GM18861 (cell line): ENCODE measurements at regions not wholly inside any gene's neighbourhood (a gene's known extent, or its start where the extent isn't known, plus 50 kb on each side); places are given as distances from the start of the nearest gene placed in this dataset.
"Not testable (repeated sequence)": the region's sequence is repeated elsewhere in the genome, so short reads cannot be mapped to it uniquely, and the experiment has no call there.

Experiments
- ATAC-seq: cut with Tn5 transposase; IDR thresholded peaks from one replicate; pipeline ENCODE4 v1.9.1; 2021; ENCODE audit not compliant: unreplicated experiment

GRCh38 chr1:90219166-90219871, 224.4 kb downstream of the ZNF326 start:
- ATAC-seq = not testable (repeated sequence)

- ATAC-seq = no peak
Observed at GRCh38 chr1:90210633-90211491, 216.0 kb downstream of the ZNF326 start.

- no peak for ATAC-seq
Observed at GRCh38 chr1:90208949-90209348, 214.0 kb downstream of the ZNF326 start.

- ATAC-seq = no peak
Observed at GRCh38 chr1:90206260-90206659, 211.3 kb downstream of the ZNF326 start.

- no peak for ATAC-seq
Observed at GRCh38 chr1:90204780-90205179, 209.9 kb downstream of the ZNF326 start.

GRCh38 chr1:90204023-90204590, 209.2 kb downstream of the ZNF326 start:
- ATAC-seq = no peak

GRCh38 chr1:90201467-90202358, 206.8 kb downstream of the ZNF326 start:
- no peak for ATAC-seq

- no peak for ATAC-seq
Observed at GRCh38 chr1:90200646-90201205, 205.8 kb downstream of the ZNF326 start.

DNA sequence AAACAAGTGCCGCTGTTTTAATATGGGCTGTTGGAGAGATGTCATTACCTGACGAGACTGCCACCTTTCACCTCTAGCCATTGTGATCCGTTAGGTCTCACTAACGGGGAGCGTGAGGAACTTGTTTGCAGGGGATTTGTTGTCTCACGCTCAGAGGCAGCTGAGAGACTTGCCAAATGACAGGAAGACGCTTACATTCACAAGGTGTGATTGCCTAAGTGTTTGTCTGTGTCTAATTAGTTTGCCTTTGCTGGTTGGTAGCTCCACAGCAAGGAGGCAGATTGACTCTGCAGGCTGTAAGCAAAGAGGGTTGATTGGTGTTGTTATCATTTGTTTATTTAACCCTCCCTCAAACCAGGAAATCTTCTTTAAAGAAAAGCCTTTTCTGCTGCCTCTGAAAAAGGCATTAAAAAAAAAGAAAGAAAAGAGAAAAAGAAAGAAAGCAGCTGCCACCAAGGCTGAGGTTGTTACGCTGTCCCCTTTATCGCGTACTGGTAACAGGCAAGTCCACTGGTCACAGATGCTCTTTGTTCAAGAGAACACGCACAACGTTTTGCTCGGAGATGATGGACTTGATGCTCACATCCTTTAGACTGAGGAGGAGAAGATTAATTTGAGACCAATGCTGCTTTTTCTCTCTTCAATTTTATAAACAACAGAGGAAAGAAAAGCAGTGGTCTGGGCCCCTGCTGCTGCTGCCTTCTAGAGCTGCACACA, 203.9 kb downstream of the ZNF326 start:
- no peak for ATAC-seq

DNA sequence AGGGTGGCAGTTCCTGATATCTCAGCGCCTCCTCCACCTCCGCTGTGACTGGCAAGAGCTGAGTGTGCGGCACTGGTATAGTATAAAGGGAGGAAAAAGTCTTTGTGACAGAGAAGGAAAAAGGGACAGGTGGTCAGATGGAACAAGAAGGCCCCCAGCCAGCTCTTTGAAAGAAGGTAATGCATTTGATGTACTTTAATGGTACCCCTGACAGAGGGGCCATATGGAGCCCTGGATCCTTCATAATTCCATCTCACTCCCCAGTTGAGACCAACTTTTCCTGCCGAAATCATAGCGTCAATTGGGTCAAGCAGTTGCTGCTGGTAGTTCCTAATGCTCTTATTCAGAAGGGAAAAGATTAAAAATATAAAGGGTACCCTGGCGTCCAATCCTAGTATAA, 198.2 kb downstream of the ZNF326 start:
- no peak for ATAC-seq

DNA sequence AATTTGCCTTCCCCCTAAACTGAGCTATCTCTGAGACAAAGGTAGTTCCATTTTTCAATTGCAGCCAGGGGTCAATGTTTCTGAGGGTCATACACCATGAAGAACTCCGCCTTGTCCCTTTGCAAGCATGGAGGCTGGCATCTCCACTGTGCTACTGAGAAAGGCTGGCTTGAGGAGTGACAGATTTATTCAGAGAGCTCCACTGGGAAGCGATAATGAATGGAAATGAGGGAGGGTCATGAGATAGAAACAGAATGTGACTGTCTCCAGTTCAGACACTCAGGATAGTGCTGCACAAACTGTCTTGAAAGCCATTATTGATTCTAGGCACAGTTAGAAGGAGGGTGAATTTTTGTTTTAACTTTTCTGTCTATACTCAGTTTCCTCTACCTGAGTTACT, 197.5 kb downstream of the ZNF326 start:
- ATAC-seq = no peak

DNA sequence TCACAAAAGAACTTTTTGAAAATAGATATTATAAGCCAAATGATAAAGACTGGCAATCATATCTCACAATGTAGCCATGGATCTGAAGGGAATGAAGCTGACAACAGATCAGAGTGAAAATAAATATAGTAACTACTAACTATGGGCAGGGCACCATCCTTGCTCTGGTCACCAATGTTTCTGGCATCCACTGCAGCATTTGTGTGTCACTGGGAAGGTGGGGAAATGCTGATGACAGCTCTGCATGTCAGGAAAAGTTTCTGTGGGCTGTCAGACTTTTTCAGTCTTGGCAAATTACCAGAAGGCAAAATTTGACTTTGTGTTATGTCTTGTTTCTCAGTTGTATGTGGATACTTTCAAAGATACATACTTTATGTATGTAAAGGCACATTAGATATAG, 195.6 kb downstream of the ZNF326 start:
- no peak for ATAC-seq

DNA sequence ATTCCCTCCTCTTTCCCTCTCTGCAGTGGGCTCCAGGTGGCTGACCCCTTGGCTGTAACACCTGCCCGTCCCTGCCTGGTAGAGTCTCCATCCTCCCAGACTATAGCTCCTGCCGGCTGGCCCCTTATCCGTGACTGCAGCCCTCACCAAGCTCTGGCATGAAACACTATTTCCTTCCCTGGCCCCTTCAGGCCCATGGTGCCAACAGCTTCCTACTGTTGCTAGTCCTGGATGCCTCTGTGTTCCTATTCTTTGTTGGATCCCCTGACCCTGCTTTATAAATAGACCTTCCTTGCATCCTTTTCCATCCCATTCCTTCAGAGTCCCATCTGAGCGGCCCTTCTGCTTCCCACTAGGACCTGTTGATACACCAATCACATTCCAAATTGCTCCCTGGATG, 195.0 kb downstream of the ZNF326 start:
- no peak for ATAC-seq

GRCh38 chr1:90187323-90187585, 192.3 kb downstream of the ZNF326 start:
- no peak for ATAC-seq

GRCh38 chr1:90186506-90187322, 191.8 kb downstream of the ZNF326 start:
- ATAC-seq = no peak

GRCh38 chr1:90176530-90176929, 181.6 kb downstream of the ZNF326 start:
- no peak for ATAC-seq

DNA sequence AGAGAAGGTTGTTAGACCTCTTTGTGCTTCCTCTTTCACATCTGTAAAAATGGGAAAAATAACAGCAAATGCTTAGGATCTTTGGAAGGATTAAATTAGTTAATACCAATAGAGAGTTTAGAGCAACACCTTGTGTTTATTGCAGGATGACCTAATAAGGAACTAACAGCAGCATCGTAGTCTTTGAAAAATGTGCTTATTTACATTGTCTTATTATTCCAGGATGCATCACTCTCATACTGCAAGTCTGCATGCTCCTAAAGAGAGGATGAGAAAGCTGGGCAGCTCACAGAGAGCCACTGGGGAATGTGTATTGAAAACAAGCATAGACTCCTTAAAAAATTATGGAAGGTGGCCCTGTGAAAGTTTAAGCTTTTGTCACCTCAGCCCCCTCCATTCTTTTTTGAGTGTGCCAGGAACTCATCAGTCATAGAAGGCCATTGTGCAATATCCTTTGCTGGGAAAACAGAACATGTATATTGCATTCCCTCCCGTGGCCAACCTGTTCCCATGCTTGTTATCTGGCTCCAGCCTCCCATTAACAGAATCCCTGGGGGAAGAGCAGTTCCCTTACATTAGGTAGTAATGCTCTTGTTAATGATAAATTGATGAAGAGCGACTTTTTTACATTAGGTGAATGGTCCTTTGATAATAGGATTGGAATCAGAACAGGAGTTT, 180.7 kb downstream of the ZNF326 start:
- no peak for ATAC-seq

DNA sequence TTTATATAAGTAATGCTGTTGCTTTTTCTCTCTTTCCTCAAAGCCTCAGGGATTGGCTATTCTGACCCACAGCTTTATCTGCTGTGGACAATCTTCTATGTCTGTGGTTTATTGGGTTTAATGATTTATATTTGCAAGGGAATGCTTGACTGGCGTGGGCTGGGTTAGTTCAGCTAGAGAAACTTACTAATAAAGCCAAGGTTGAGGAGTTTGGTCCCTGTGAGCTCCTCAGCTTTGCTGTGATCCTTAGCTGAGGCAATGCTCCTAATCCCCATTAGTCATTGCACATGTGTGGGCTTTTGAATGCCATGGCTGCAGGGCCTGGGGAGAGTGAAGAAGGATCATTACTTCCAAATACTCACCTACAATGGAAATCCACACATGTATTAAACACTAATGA, 179.3 kb downstream of the ZNF326 start:
- ATAC-seq = no peak

GRCh38 chr1:90162216-90162615, 167.3 kb downstream of the ZNF326 start:
- ATAC-seq = no peak
